NB4 (cell line): ENCODE measurements at regions not wholly inside any gene's neighbourhood (a gene's known extent, or its start where the extent isn't known, plus 50 kb on each side); places are given as distances from the start of the nearest gene placed in this dataset.

ENCODE experiments used
- MAX ChIP-seq: IDR thresholded peaks from 2 replicates; pipeline ENCODE4 v1.6.1; 2011; ENCODE audit warnings: low read depth, low read length
- MYC ChIP-seq: IDR thresholded peaks from 2 replicates; pipeline ENCODE4 v1.6.1; 2011; ENCODE audit warnings: low read depth, low read length
- POLR2A ChIP-seq: IDR thresholded peaks from 2 replicates; pipeline ENCODE4 v1.6.1; 2011; ENCODE audit warnings: mild to moderate bottlenecking; ENCODE audit not compliant: insufficient read length; ENCODE audit errors: extremely low read depth
- TF ChIP-seq, protein P1 (sequence below): IDR thresholded peaks from one replicate; pipeline ENCODE4 v1.5.1; 2012; ENCODE audit warnings: low read depth, low read length

DNA sequence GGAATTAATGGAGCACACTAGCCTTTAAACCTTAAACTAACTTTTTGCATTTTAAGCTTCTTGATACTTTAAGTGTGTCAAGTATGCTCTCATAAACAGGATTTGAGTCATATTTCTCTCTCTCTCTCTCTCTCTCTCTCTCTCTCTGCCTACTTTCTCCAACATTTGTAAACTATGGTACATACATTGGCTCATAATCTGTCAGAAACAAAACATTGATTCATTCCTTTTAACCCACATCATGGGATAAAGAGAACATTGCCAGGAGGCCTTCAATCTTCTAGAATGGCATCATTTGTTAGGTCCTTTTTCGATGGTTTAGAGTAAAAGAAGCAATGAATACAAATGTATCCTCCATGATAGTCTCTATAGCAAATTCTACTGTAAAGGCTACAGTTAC, 81.6 kb upstream of the RERGL start:
- TF ChIP-seq, protein P1, sequence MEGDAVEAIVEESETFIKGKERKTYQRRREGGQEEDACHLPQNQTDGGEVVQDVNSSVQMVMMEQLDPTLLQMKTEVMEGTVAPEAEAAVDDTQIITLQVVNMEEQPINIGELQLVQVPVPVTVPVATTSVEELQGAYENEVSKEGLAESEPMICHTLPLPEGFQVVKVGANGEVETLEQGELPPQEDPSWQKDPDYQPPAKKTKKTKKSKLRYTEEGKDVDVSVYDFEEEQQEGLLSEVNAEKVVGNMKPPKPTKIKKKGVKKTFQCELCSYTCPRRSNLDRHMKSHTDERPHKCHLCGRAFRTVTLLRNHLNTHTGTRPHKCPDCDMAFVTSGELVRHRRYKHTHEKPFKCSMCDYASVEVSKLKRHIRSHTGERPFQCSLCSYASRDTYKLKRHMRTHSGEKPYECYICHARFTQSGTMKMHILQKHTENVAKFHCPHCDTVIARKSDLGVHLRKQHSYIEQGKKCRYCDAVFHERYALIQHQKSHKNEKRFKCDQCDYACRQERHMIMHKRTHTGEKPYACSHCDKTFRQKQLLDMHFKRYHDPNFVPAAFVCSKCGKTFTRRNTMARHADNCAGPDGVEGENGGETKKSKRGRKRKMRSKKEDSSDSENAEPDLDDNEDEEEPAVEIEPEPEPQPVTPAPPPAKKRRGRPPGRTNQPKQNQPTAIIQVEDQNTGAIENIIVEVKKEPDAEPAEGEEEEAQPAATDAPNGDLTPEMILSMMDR, result no peak
- no peak for TF ChIP-seq MAX
- no peak for TF ChIP-seq POLR2A
- TF ChIP-seq MYC, result no peak
